ENCODE measurements at regions not wholly inside any gene's neighbourhood (a gene's known extent, or its start where the extent isn't known, plus 50 kb on each side); places are given as distances from the start of the nearest gene placed in this dataset.
"Not testable (repeated sequence)": the region's sequence is repeated elsewhere in the genome, so short reads cannot be mapped to it uniquely, and the experiment has no call there.

DNA sequence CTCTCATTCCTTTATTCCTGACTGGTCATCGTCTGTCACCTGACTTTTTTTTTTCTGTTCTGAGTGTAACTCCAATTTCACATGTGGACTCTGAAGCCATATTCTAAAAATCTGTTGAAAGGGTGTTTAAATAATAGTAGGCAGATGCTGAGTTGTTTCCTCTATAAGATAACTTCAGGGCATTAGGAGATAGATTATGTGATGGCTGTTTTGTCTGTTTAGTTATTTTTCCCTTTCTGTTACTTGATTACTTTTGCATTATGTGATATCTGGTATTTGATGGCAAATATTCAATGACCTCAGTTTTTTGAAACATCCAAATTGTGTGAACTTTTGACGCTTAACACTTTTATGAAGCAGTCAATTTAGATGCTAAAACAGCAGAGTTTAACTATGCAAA lies 486.0 kb downstream of the BCKDHB start:
- Histone ChIP-seq H3K9me3 (no peaks in the 10 kb centered on the region), H3K4me1 (no peaks in the 10 kb centered on the region), H3K27me3 (no peaks in the 10 kb centered on the region), H3K27ac (no peak overlapping the region), H3K4me2 (no peak overlapping the region), H4K20me1 (no peaks in the 10 kb centered on the region), H3K4me3 (no peak overlapping the region), H3K9ac (no peak overlapping the region), H3K36me3 (no peaks in the 10 kb centered on the region)
- TF ChIP-seq Cebpa-rat (IDR thresholded peaks at IDR 0.05), result no peak

DNA sequence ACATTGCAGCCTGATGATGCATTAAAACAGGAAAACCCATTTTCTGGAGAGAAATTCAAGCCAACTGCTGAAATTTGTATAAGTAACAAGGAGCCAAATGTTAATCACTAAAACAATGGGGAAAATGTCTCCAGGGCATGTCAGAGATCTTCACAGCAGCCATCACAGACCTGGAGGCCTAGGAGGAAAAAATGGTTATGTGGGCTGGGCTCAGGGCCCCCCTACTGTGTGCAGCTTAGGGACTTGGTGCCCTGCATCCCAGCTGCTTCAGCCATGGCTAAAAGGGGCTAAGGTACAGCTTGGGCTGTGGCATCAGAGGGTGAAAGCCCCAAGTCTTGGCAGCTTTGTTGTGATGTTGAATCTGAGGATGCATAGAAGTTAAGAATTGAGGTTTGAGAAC lies 479.8 kb downstream of the BCKDHB start:
- Histone ChIP-seq H3K4me3 (no peak overlapping the region), H3K9ac (no peak overlapping the region), H4K20me1 (no peaks in the 10 kb centered on the region), H3K9me3 (peaks cover 8% of the 10 kb centered on the region), H3K4me1 (no peaks in the 10 kb centered on the region), H3K4me2 (no peak overlapping the region), H3K27ac (no peak overlapping the region), H3K36me3 (no peaks in the 10 kb centered on the region), H3K27me3 (no peaks in the 10 kb centered on the region)
- TF ChIP-seq Cebpa-rat (IDR thresholded peaks at IDR 0.05), result no peak

DNA sequence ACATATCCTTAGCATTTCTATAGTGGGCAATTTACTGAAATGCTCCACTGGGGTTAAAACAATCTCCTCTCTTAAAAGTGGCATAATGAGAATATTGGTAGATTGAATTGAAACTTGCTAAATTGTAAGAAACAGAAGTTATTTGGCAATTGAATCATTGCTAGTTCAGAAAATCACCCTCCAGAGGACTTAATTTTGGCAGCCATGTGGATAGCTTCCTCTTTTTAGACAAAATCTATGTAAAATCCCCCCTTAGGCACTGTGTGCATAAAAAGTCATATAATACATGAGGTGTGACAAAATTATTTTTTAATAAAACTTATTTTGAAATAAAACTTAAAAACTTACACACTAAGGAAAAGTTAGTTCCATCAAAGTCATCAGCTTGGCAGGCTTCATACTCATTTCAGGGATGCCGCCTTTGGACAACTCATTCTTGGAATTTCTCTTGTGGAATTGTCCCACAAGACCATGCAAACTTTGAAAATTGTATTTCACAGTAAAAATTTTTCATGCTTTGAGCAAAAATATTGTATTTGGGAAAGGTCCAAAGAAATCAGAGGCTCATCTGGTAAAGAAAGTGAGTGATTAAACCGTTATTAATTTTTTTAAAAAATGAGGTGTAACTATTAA lies 473.0 kb downstream of the BCKDHB start:
- H3K36me3 ChIP-seq, result no peaks in the 10 kb centered on the region
- H3K4me2 ChIP-seq, result no peak overlapping the region
- no peak for TF ChIP-seq Cebpa-rat (IDR thresholded peaks at IDR 0.05)
- H3K4me3 ChIP-seq, result no peak overlapping the region
- no peak overlapping the region for H3K9ac ChIP-seq
- no peaks in the 10 kb centered on the region for H3K4me1 ChIP-seq
- no peaks in the 10 kb centered on the region for H3K9me3 ChIP-seq
- no peaks in the 10 kb centered on the region for H3K27me3 ChIP-seq
- no peaks in the 10 kb centered on the region for H4K20me1 ChIP-seq
- no peak overlapping the region for H3K27ac ChIP-seq

DNA sequence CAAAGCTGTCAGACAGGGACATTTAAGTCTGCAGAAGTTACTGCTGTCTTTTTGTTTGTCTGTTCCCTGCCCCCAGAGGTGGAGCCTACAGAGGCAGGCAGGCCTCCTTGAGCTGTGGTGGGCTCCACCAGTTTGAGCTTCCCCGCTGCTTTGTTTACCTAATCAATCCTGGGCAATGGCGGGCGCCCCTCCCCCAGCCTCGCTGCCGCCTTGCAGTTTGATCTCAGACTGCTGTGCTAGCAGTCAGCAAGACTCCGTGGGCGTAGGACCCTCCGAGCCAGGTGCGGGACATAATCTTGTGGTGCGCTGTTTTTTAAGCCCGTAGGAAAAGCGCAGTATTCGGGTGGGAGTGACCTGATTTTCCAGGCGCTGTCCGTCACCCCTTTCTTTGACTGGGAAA lies 466.8 kb downstream of the BCKDHB start:
- not testable (repeated sequence) for H3K9me3 ChIP-seq, H3K27me3 ChIP-seq, H3K9ac ChIP-seq, H3K4me3 ChIP-seq, H4K20me1 ChIP-seq, H3K36me3 ChIP-seq, H3K27ac ChIP-seq, H3K4me1 ChIP-seq, H3K4me2 ChIP-seq

DNA sequence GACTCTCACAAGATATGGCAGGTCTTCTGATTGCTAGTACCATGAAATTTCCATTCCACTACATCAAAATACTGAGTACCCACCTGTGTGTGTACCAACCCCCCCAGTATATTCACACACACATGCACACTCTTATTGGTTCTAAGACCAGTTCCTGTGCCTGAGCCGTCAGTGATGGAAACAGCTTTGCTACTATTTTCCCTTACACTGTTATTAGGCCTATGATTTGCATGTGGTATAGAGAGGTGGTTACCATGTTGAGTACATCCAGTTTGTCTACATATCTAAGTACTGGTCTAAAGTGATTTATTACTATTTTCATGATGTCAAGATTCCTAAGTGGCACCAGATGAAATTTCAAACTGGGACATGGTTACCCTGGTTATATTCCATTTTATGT lies 459.9 kb downstream of the BCKDHB start:
- no peaks in the 10 kb centered on the region for H3K9me3 ChIP-seq
- no peaks in the 10 kb centered on the region for H4K20me1 ChIP-seq
- H3K9ac ChIP-seq, result no peak overlapping the region
- no peaks in the 10 kb centered on the region for H3K4me1 ChIP-seq
- no peak overlapping the region for H3K27ac ChIP-seq
- H3K36me3 ChIP-seq, result no peaks in the 10 kb centered on the region
- no peak overlapping the region for H3K4me3 ChIP-seq
- no peak for TF ChIP-seq Cebpa-rat (IDR thresholded peaks at IDR 0.05)
- no peak overlapping the region for H3K4me2 ChIP-seq
- no peaks in the 10 kb centered on the region for H3K27me3 ChIP-seq

DNA sequence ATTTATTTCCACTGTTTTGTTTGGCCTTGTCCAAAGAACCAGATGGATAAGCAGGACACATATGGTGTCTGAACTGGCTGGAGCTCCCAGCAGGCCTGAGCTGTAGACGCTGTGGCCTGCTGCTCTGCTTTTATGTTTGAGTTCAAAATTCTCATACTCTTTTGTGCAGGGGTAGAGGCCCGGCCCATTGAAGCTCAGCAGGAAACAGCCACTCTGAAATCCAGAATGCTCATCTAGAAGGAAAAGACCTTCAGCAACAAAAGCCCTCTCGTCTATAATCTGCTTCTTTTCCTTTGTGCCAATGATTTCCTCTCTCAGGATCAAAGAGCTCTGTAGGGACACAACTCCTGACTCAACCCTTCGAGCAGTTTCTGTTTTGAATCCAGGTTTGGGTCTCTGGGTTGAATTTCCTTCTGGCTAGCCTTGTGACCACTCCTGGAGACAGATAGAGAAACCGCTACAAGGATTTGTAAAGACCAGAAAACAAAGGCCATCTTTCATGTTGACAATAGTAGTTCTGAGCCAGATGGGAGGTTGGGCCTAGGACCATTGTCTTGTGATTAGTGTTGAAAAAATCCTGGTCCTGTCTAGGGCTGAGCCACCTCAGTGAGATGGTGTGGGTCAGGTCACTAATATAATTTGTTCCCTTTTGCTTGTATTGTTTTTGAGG lies 446.7 kb downstream of the BCKDHB start:
- no peak overlapping the region for H3K4me3 ChIP-seq
- TF ChIP-seq Cebpa-rat (IDR thresholded peaks at IDR 0.05), result no peak
- no peak overlapping the region for H3K9ac ChIP-seq
- no peaks in the 10 kb centered on the region for H3K27me3 ChIP-seq
- H3K4me1 ChIP-seq, result no peaks in the 10 kb centered on the region
- no peaks in the 10 kb centered on the region for H4K20me1 ChIP-seq
- H3K4me2 ChIP-seq, result no peak overlapping the region
- H3K27ac ChIP-seq, result no peak overlapping the region
- no peaks in the 10 kb centered on the region for H3K36me3 ChIP-seq
- H3K9me3 ChIP-seq, result no peaks in the 10 kb centered on the region

DNA sequence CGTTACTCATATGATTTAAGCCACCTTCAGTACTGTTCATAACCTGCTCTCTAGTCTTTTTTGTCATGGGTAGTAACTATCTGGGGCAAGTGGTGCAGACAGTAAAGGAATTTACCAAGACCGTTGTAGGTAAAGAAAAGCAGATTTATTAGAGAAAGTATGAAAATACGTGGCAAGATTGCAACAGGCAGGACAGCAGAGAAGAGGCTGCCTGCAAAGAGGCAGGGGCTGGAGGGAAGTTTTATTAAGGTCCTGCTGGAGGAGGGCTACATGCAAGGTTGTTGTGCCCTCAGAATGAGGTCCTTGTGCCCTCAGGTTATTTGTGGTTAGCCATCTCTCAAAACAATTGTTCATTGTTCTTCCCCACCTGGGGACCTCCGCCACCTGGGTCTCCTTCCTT lies 444.3 kb downstream of the BCKDHB start:
- H3K9me3 ChIP-seq, result no peaks in the 10 kb centered on the region
- no peaks in the 10 kb centered on the region for H3K4me1 ChIP-seq
- H3K27ac ChIP-seq, result no peak overlapping the region
- H4K20me1 ChIP-seq, result no peaks in the 10 kb centered on the region
- no peak overlapping the region for H3K4me2 ChIP-seq
- TF ChIP-seq Cebpa-rat (IDR thresholded peaks at IDR 0.05), result no peak
- no peak overlapping the region for H3K4me3 ChIP-seq
- no peaks in the 10 kb centered on the region for H3K36me3 ChIP-seq
- no peak overlapping the region for H3K9ac ChIP-seq
- no peaks in the 10 kb centered on the region for H3K27me3 ChIP-seq

DNA sequence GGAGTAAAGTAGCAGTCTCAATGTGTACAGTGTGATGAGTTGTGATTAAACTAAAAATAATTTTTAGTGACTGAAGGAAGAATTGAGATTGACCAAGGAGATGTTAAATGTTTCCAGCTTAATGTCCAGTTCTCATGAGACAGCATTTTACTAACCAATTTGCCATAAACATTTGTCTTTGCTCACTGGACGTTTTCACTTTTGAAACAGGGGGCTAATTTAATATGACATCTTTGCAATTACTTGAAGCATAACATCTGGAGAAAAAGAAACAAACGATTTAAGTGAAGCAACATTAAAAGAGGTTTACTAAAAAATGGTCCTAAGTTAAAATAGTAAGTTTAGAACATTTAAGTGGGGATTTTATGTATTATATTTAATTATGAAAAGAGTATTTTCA lies 443.8 kb downstream of the BCKDHB start:
- H3K27ac ChIP-seq, result no peak overlapping the region
- no peak for TF ChIP-seq Cebpa-rat (IDR thresholded peaks at IDR 0.05)
- H3K9me3 ChIP-seq, result no peaks in the 10 kb centered on the region
- no peak overlapping the region for H3K9ac ChIP-seq
- H4K20me1 ChIP-seq, result no peaks in the 10 kb centered on the region
- H3K4me3 ChIP-seq, result no peak overlapping the region
- no peak overlapping the region for H3K4me2 ChIP-seq
- H3K4me1 ChIP-seq, result no peaks in the 10 kb centered on the region
- H3K36me3 ChIP-seq, result no peaks in the 10 kb centered on the region
- H3K27me3 ChIP-seq, result no peaks in the 10 kb centered on the region

DNA sequence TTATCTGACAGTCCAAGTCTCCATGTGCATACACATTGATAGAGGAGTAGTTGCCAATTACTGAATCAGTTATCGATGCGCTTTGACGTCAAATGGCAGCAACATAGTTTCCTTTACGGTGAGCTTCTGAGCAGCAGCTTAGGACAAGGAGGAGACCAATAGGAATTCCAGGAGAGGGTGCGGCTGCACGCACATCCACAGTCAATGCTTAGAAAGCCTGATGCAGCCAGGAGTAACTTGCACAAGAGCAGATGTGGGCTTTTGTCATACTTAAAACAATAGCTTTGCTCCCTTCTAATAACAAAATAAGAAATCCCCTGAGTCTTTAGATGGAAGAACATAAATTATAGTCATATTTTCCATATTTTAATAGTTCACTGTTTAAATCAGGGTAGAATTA lies 442.1 kb downstream of the BCKDHB start:
- H4K20me1 ChIP-seq, result no peaks in the 10 kb centered on the region
- no peak overlapping the region for H3K9ac ChIP-seq

DNA sequence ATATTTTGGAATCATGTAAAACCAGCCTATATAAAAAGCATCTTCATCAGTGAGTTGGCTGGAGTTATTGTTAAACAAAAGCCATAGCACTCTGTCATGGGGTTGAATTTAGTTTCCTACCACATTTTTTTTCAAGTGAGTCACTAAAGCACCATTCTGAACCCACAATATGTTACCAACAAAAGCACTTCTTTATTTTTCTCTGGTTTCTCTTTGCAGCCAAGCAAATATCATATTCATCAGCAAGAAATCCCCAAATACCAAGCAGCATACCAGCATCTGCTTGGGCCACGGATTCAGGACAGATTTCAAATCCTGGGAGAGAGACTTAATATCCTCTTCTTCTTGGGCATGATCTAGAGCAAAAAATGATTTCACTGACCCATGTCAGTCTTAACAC lies 441.4 kb downstream of the BCKDHB start:
- H3K4me3 ChIP-seq, result no peak overlapping the region
- H3K27ac ChIP-seq, result no peak overlapping the region
- H3K4me1 ChIP-seq, result no peaks in the 10 kb centered on the region
- no peaks in the 10 kb centered on the region for H3K36me3 ChIP-seq
- H3K9ac ChIP-seq, result no peak overlapping the region
- H4K20me1 ChIP-seq, result no peaks in the 10 kb centered on the region
- H3K9me3 ChIP-seq, result no peaks in the 10 kb centered on the region
- TF ChIP-seq Cebpa-rat (IDR thresholded peaks at IDR 0.05), result no peak
- H3K27me3 ChIP-seq, result no peaks in the 10 kb centered on the region
- H3K4me2 ChIP-seq, result no peak overlapping the region

More for the DNA sequence above, 442.1 kb downstream of the BCKDHB start:
- H3K36me3 ChIP-seq, result no peaks in the 10 kb centered on the region
- no peak overlapping the region for H3K4me3 ChIP-seq
- no peak overlapping the region for H3K4me2 ChIP-seq
- H3K27me3 ChIP-seq, result no peaks in the 10 kb centered on the region
- H3K4me1 ChIP-seq, result no peaks in the 10 kb centered on the region
- H3K27ac ChIP-seq, result no peak overlapping the region
- no peak for TF ChIP-seq Cebpa-rat (IDR thresholded peaks at IDR 0.05)
- H3K9me3 ChIP-seq, result no peaks in the 10 kb centered on the region
